ENCODE measurements at regions not wholly inside any gene's neighbourhood (a gene's known extent, or its start where the extent isn't known, plus 50 kb on each side); places are given as distances from the start of the nearest gene placed in this dataset.

- DNase-seq: no peak
- in situ Hi-C loops (cut with HindIII; ENCODE audit: low pct_ligation_motif_present, low pct_unique_long_range_greater_than_20kb, low sequenced_read_pairs): no loop called here
Measured at GRCh38 chr1:208634346-208635140, 390.4 kb upstream of the PLXNA2 start.

- DNase-seq: no peak
- in situ Hi-C loops (cut with HindIII; ENCODE audit: low pct_ligation_motif_present, low pct_unique_long_range_greater_than_20kb, low sequenced_read_pairs): no loop called here
Measured at GRCh38 chr1:208637181-208637580, 393.0 kb upstream of the PLXNA2 start.

- no peak for DNase-seq
- in situ Hi-C loops (cut with HindIII; ENCODE audit: low pct_ligation_motif_present, low pct_unique_long_range_greater_than_20kb, low sequenced_read_pairs): no loop called here
Measured at GRCh38 chr1:208639382-208639781, 395.2 kb upstream of the PLXNA2 start.

GRCh38 chr1:208640295-208640694 lies 396.1 kb upstream of the PLXNA2 start:
- DNase-seq: no peak
- in situ Hi-C loops (cut with HindIII; ENCODE audit: low pct_ligation_motif_present, low pct_unique_long_range_greater_than_20kb, low sequenced_read_pairs): no loop called here

- no peak for DNase-seq
- in situ Hi-C loops (cut with HindIII; ENCODE audit: low pct_ligation_motif_present, low pct_unique_long_range_greater_than_20kb, low sequenced_read_pairs): no loop called here
Measured at GRCh38 chr1:208641579-208642280, 397.5 kb upstream of the PLXNA2 start.

- DNase-seq: no peak
- in situ Hi-C loops (cut with HindIII; ENCODE audit: low pct_ligation_motif_present, low pct_unique_long_range_greater_than_20kb, low sequenced_read_pairs): no loop called here
Measured at GRCh38 chr1:208643005-208643597, 398.9 kb upstream of the PLXNA2 start.

- in situ Hi-C loops (cut with HindIII; ENCODE audit: low pct_ligation_motif_present, low pct_unique_long_range_greater_than_20kb, low sequenced_read_pairs): no loop called here
- DNase-seq: no peak
Measured at GRCh38 chr1:208644401-208645160, 400.4 kb upstream of the PLXNA2 start.

GRCh38 chr1:208646431-208646830 lies 402.2 kb upstream of the PLXNA2 start:
- no peak for DNase-seq
- in situ Hi-C loops (cut with HindIII; ENCODE audit: low pct_ligation_motif_present, low pct_unique_long_range_greater_than_20kb, low sequenced_read_pairs): no loop called here

- DNase-seq: no peak
- in situ Hi-C loops (cut with HindIII; ENCODE audit: low pct_ligation_motif_present, low pct_unique_long_range_greater_than_20kb, low sequenced_read_pairs): no loop called here
Measured at GRCh38 chr1:208648146-208648545, 404.0 kb upstream of the PLXNA2 start.

GRCh38 chr1:208652296-208653160 lies 408.3 kb upstream of the PLXNA2 start:
- in situ Hi-C loops (cut with HindIII; ENCODE audit: low pct_ligation_motif_present, low pct_unique_long_range_greater_than_20kb, low sequenced_read_pairs): no loop called here
- DNase-seq: peak; percentile 63

- in situ Hi-C loops (cut with HindIII; ENCODE audit: low pct_ligation_motif_present, low pct_unique_long_range_greater_than_20kb, low sequenced_read_pairs): no loop called here
- DNase-seq: no peak
Measured at GRCh38 chr1:208653426-208653825, 409.2 kb upstream of the PLXNA2 start.

- in situ Hi-C loops (cut with HindIII; ENCODE audit: low pct_ligation_motif_present, low pct_unique_long_range_greater_than_20kb, low sequenced_read_pairs): no loop called here
- DNase-seq: peak; percentile 39
Measured at GRCh38 chr1:208654241-208654640, 410.1 kb upstream of the PLXNA2 start.

GRCh38 chr1:208665936-208666335 lies 421.8 kb upstream of the PLXNA2 start:
- no peak for DNase-seq
- in situ Hi-C loops (cut with HindIII; ENCODE audit: low pct_ligation_motif_present, low pct_unique_long_range_greater_than_20kb, low sequenced_read_pairs): no loop called here

- in situ Hi-C loops (cut with HindIII; ENCODE audit: low pct_ligation_motif_present, low pct_unique_long_range_greater_than_20kb, low sequenced_read_pairs): no loop called here
- DNase-seq: peak; percentile 21
Measured at GRCh38 chr1:208668991-208669390, 424.8 kb upstream of the PLXNA2 start.

- no peak for DNase-seq
- in situ Hi-C loops (cut with HindIII; ENCODE audit: low pct_ligation_motif_present, low pct_unique_long_range_greater_than_20kb, low sequenced_read_pairs): no loop called here
Measured at GRCh38 chr1:208670778-208671177, 426.6 kb upstream of the PLXNA2 start.

- DNase-seq: no peak
- in situ Hi-C loops (cut with HindIII; ENCODE audit: low pct_ligation_motif_present, low pct_unique_long_range_greater_than_20kb, low sequenced_read_pairs): no loop called here
Measured at GRCh38 chr1:208681878-208682663, 437.9 kb upstream of the PLXNA2 start.

- DNase-seq: no peak
- in situ Hi-C loops (cut with HindIII; ENCODE audit: low pct_ligation_motif_present, low pct_unique_long_range_greater_than_20kb, low sequenced_read_pairs): no loop called here
Measured at GRCh38 chr1:208682664-208683013, 438.5 kb upstream of the PLXNA2 start.

GRCh38 chr1:208683141-208683540 lies 439.0 kb upstream of the PLXNA2 start:
- no peak for DNase-seq
- in situ Hi-C loops (cut with HindIII; ENCODE audit: low pct_ligation_motif_present, low pct_unique_long_range_greater_than_20kb, low sequenced_read_pairs): no loop called here
